ENCODE measurements at regions not wholly inside any gene's neighbourhood (a gene's known extent, or its start where the extent isn't known, plus 50 kb on each side); places are given as distances from the start of the nearest gene placed in this dataset.

GRCh38 chr10:118908557-118909256, 120.8 kb upstream of the NANOS1 start:
- ChIA-PET CTCF (ENCODE audit: partially characterized antibody) (no interaction called here), POLR2A (ENCODE audit: partially characterized antibody) (no interaction called here)
- Histone ChIP-seq H3K14ac (ENCODE audit: insufficient read length) (no peak overlapping the region), H3K9ac (replicated peaks in 1 of 4; ENCODE audit: extremely low read depth in 1 of 4, low read depth in 3 of 4, low read length in 3 of 4) (no peak overlapping the region), H4K8ac (ENCODE audit: extremely low read depth, insufficient read depth, low read length) (no peak overlapping the region; the same call in 1 of the 2 replicates), H3K4ac (replicated peaks; ENCODE audit: insufficient read length, low read depth, low read length) (no peak overlapping the region), H3K23me2 (ENCODE audit: low read depth, low read length) (peaks cover 1% of the 10 kb centered on the region; the same call in 1 of the 2 replicates), H2BK15ac (ENCODE audit: low read length) (no peak overlapping the region), H3K4me3 (ENCODE audit: extremely low read depth in 1 of 4, insufficient read depth in 2 of 4, low read depth in 3 of 4, low read length in 4 of 4) (no peak overlapping the region), H3K4me2 (ENCODE audit: insufficient read depth in 1 of 2, low read depth in 2 of 2, low read length in 2 of 2) (no peak overlapping the region), H2BK120ac (replicated peaks; ENCODE audit: low read depth, low read length) (no peak overlapping the region), H2BK12ac (ENCODE audit: low read depth, low read length) (no peak overlapping the region), H3K4me1 (replicated peaks in 1 of 4; ENCODE audit: control insufficient read depth in 3 of 4, insufficient read depth in 4 of 4, low read length in 3 of 4) (peaks cover 0 to under 1% (median 0%) of the 10 kb centered on the region in 4 experiments; a peak in 1 of 7 replicates), H2BK20ac (ENCODE audit: low read length) (no peak overlapping the region), H4K20me1 (replicated peaks in 1 of 2; ENCODE audit: control insufficient read depth in 1 of 2, insufficient read depth in 2 of 2, low read length in 2 of 2) (no peaks in the 10 kb centered on the region), H2BK5ac (ENCODE audit: low read depth, low read length) (no peak overlapping the region), H3K36me3 (ENCODE audit: control insufficient read depth in 2 of 4, insufficient read depth in 4 of 4, low read length in 3 of 4) (no peaks in the 10 kb centered on the region), H4K91ac (replicated peaks; ENCODE audit: insufficient read length, low read length) (no peak overlapping the region), H3K27ac (ENCODE audit: low read depth, low read length) (no peak overlapping the region), H3K27me3 (replicated peaks in 1 of 4; ENCODE audit: control insufficient read depth in 3 of 4, extremely low read depth in 1 of 4, insufficient read depth in 3 of 4, low read length in 3 of 4) (no peaks in the 10 kb centered on the region), H4K5ac (ENCODE audit: insufficient read length, low read depth, low read length) (no peak overlapping the region), H2AK5ac (ENCODE audit: low read depth, low read length) (no peak overlapping the region), H3K79me1 (ENCODE audit: low read depth, low read length) (no peaks in the 10 kb centered on the region), H3K23ac (ENCODE audit: insufficient read length) (no peak overlapping the region), H3K18ac (ENCODE audit: extremely low read depth, low read length) (no peak overlapping the region), H2AFZ (ENCODE audit: low read length) (no peak overlapping the region), H3K56ac (replicated peaks; ENCODE audit: insufficient read length, low read depth, low read length) (peak overlapping the region; percentile 53), H3K79me2 (ENCODE audit: control insufficient read depth in 1 of 2, insufficient read depth in 2 of 2, low read length in 2 of 2) (no peaks in the 10 kb centered on the region), H3K9me3 (ENCODE audit: insufficient read depth in 2 of 2, low read depth in 1 of 2, low read length in 1 of 2) (no peaks in the 10 kb centered on the region)
- no peak for FAIRE-seq
- no peak for DNase-seq (ENCODE audit: low read depth in 1 of 2, low spot score in 2 of 2)
- 92% methylated on average over 16 of the region's 16 CpGs; no CpG with 5 or more reads in 1 of the 2 experiments for WGBS, 2 experiments (ENCODE audit: extremely low coverage in 1 of 2, insufficient coverage in 1 of 2, insufficient read length in 1 of 2, insufficient replicate concordance in 2 of 2, low coverage in 1 of 2, low lambda C conversion rate in 2 of 2, missing lambda C conversion rate in 1 of 2)
- no peak for TF ChIP-seq TAF1 (IDR thresholded peaks at IDR 0.05; ENCODE audit: low read depth, low read length)
- TF ChIP-seq CREB1 (IDR thresholded peaks at IDR 0.05) = no peak

Data from H1 (cell line).